Stimulated activated CD8-positive, alpha-beta memory T cell treated with anti-CD3 and anti-CD28 coated beads, Interleukin-15, amount 100 ng/mL, for 4 hours (primary cell): ENCODE measurements at regions not wholly inside any gene's neighbourhood (a gene's known extent, or its start where the extent isn't known, plus 50 kb on each side); places are given as distances from the start of the nearest gene placed in this dataset.

ENCODE experiments used
- DNase-seq, 2 donors: peaks; one replicate each; pipeline ENCODE4 v3.0.0-alpha.2; 2020; ENCODE audit warnings: low read depth in 2 of 2

GRCh38 chr5:61784341-61784740 lies 452.3 kb downstream of the ZSWIM6 start:
- DNase-seq, result no peak

- no peak for DNase-seq
Observed at GRCh38 chr5:61788548-61788947, 456.5 kb downstream of the ZSWIM6 start.

- no peak for DNase-seq
Observed at GRCh38 chr5:61790007-61790406, 457.9 kb downstream of the ZSWIM6 start.

GRCh38 chr5:61790678-61791077 lies 458.6 kb downstream of the ZSWIM6 start:
- no peak for DNase-seq

- no peak for DNase-seq
Observed at GRCh38 chr5:61796773-61797172, 464.7 kb downstream of the ZSWIM6 start.

GRCh38 chr5:61800450-61800849 lies 468.4 kb downstream of the ZSWIM6 start:
- no peak for DNase-seq

GRCh38 chr5:61801174-61801573 lies 469.1 kb downstream of the ZSWIM6 start:
- DNase-seq, result no peak

- no peak for DNase-seq
Observed at GRCh38 chr5:61802456-61802855, 470.4 kb downstream of the ZSWIM6 start.

- no peak for DNase-seq
Observed at GRCh38 chr5:61805101-61805500, 473.0 kb downstream of the ZSWIM6 start.

- DNase-seq, result no peak
Observed at GRCh38 chr5:61806491-61807020, 474.5 kb downstream of the ZSWIM6 start.

- DNase-seq, result no peak
Observed at GRCh38 chr5:61808091-61808490, 476.0 kb downstream of the ZSWIM6 start.

- no peak for DNase-seq
Observed at GRCh38 chr5:61808909-61809308, 476.9 kb downstream of the ZSWIM6 start.

- no peak for DNase-seq
Observed at GRCh38 chr5:61809651-61810050, 477.6 kb downstream of the ZSWIM6 start.

GRCh38 chr5:61811052-61811451 lies 479.0 kb downstream of the ZSWIM6 start:
- DNase-seq, result no peak

- no peak for DNase-seq
Observed at GRCh38 chr5:61813361-61813760, 481.3 kb downstream of the ZSWIM6 start.

GRCh38 chr5:61815339-61815738 lies 483.3 kb downstream of the ZSWIM6 start:
- no peak for DNase-seq

GRCh38 chr5:61816146-61816545 lies 484.1 kb downstream of the ZSWIM6 start:
- no peak for DNase-seq

GRCh38 chr5:61816585-61817450 lies 484.8 kb downstream of the ZSWIM6 start:
- DNase-seq, result no peak

- no peak for DNase-seq
Observed at GRCh38 chr5:61817472-61818326, 485.6 kb downstream of the ZSWIM6 start.

GRCh38 chr5:61820836-61821235 lies 485.2 kb upstream of the KIF2A start:
- no peak for DNase-seq

- no peak for DNase-seq
Observed at GRCh38 chr5:61821561-61821960, 484.4 kb upstream of the KIF2A start.

GRCh38 chr5:61822584-61822983 lies 483.4 kb upstream of the KIF2A start:
- DNase-seq, result no peak

GRCh38 chr5:61823065-61823464 lies 482.9 kb upstream of the KIF2A start:
- no peak for DNase-seq
